Keratinocyte (primary cell): ENCODE measurements at regions not wholly inside any gene's neighbourhood (a gene's known extent, or its start where the extent isn't known, plus 50 kb on each side); places are given as distances from the start of the nearest gene placed in this dataset.

Experiments used
- CTCF ChIP-seq, 3 experiments: IDR thresholded peaks in 1 of 3; conservative IDR thresholded peaks in 1 of 3; optimal IDR thresholded peaks in 1 of 3; 2 replicates in 2 of 3; 3 replicates in 1 of 3; pipeline versions ENCODE3 to v1.5.1; 2011; ENCODE audit warnings: low read length in 3 of 3, mild to moderate bottlenecking in 3 of 3, moderate library complexity in 2 of 3, control low read depth in 1 of 3, inconsistent platforms in 1 of 3; ENCODE audit not compliant: insufficient read depth in 2 of 3; ENCODE audit errors: extremely low read depth in 1 of 3
- EZH2 ChIP-seq: IDR thresholded peaks from one replicate; pipeline ENCODE4 v1.6.1; 2012; ENCODE audit warnings: inconsistent platforms, mild to moderate bottlenecking, low read length, moderate library complexity

- no peak for TF ChIP-seq CTCF (optimal IDR thresholded peaks at IDR 0.05 in 1 of 3, IDR thresholded peaks at IDR 0.05 in 1 of 3, conservative IDR thresholded peaks at IDR 0.05 in 1 of 3; ENCODE audit: extremely low read depth in 1 of 3, insufficient read depth in 2 of 3, low read length in 3 of 3)
- no peak for TF ChIP-seq EZH2
Observed at GRCh38 chr14:106737021-106737420, 1210.6 kb downstream of the TMEM121 start.
